ENCODE measurements at regions not wholly inside any gene's neighbourhood (a gene's known extent, or its start where the extent isn't known, plus 50 kb on each side); places are given as distances from the start of the nearest gene placed in this dataset.

GRCh38 chr6:170152124-170152926, 138.6 kb downstream of the DLL1 start:
- TF ChIP-seq, protein P1, sequence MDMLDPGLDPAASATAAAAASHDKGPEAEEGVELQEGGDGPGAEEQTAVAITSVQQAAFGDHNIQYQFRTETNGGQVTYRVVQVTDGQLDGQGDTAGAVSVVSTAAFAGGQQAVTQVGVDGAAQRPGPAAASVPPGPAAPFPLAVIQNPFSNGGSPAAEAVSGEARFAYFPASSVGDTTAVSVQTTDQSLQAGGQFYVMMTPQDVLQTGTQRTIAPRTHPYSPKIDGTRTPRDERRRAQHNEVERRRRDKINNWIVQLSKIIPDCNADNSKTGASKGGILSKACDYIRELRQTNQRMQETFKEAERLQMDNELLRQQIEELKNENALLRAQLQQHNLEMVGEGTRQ (IDR thresholded peaks at IDR 0.05; ENCODE audit: borderline replicate concordance, low read depth, low read length) = no peak
- TF ChIP-seq CTCF (IDR thresholded peaks at IDR 0.05) = no peak
- TF ChIP-seq EP300 (IDR thresholded peaks at IDR 0.05; ENCODE audit: borderline replicate concordance in 1 of 2, low read depth in 1 of 2, low read length in 1 of 2) = no peak
- no peak for TF ChIP-seq SMC3 (IDR thresholded peaks at IDR 0.05; ENCODE audit: low read depth, low read length)
- TF ChIP-seq, protein P2, sequence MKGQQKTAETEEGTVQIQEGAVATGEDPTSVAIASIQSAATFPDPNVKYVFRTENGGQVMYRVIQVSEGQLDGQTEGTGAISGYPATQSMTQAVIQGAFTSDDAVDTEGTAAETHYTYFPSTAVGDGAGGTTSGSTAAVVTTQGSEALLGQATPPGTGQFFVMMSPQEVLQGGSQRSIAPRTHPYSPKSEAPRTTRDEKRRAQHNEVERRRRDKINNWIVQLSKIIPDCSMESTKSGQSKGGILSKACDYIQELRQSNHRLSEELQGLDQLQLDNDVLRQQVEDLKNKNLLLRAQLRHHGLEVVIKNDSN (IDR thresholded peaks at IDR 0.05; ENCODE audit: borderline replicate concordance, low read depth) = no peak
- TF ChIP-seq, protein P3, sequence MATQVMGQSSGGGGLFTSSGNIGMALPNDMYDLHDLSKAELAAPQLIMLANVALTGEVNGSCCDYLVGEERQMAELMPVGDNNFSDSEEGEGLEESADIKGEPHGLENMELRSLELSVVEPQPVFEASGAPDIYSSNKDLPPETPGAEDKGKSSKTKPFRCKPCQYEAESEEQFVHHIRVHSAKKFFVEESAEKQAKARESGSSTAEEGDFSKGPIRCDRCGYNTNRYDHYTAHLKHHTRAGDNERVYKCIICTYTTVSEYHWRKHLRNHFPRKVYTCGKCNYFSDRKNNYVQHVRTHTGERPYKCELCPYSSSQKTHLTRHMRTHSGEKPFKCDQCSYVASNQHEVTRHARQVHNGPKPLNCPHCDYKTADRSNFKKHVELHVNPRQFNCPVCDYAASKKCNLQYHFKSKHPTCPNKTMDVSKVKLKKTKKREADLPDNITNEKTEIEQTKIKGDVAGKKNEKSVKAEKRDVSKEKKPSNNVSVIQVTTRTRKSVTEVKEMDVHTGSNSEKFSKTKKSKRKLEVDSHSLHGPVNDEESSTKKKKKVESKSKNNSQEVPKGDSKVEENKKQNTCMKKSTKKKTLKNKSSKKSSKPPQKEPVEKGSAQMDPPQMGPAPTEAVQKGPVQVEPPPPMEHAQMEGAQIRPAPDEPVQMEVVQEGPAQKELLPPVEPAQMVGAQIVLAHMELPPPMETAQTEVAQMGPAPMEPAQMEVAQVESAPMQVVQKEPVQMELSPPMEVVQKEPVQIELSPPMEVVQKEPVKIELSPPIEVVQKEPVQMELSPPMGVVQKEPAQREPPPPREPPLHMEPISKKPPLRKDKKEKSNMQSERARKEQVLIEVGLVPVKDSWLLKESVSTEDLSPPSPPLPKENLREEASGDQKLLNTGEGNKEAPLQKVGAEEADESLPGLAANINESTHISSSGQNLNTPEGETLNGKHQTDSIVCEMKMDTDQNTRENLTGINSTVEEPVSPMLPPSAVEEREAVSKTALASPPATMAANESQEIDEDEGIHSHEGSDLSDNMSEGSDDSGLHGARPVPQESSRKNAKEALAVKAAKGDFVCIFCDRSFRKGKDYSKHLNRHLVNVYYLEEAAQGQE (IDR thresholded peaks at IDR 0.05; ENCODE audit: low read depth, low read length) = no peak

Data from SK-N-SH (cell line).